PFSK-1 (cell line): ENCODE measurements at regions not wholly inside any gene's neighbourhood (a gene's known extent, or its start where the extent isn't known, plus 50 kb on each side); places are given as distances from the start of the nearest gene placed in this dataset.

Source experiments
- FOXP2 ChIP-seq: optimal IDR thresholded peaks from 2 replicates; pipeline ENCODE3; 2011; ENCODE audit warnings: borderline replicate concordance, control low read depth, inconsistent platforms; ENCODE audit not compliant: insufficient read depth; ENCODE audit errors: extremely low read length, extremely low read depth
- POLR2AphosphoS5 ChIP-seq: IDR thresholded peaks from 2 replicates; pipeline ENCODE4 v1.6.1; 2012; ENCODE audit warnings: low read depth, mild to moderate bottlenecking, control low read depth, low read length, moderate library complexity
- SIN3A ChIP-seq: IDR thresholded peaks from 2 replicates; pipeline ENCODE4 v1.6.1; 2012; ENCODE audit warnings: mild to moderate bottlenecking, low read length, moderate library complexity, borderline replicate concordance; ENCODE audit not compliant: insufficient read depth
- TAF1 ChIP-seq: IDR thresholded peaks from 2 replicates; pipeline ENCODE4 v1.6.1; 2012; ENCODE audit warnings: low read length, control low read depth, borderline replicate concordance; ENCODE audit not compliant: insufficient read depth
- TF ChIP-seq, protein P1 (sequence below), 2 experiments: IDR thresholded peaks; 2 replicates each; pipeline versions ENCODE4 v1.6.1 to v1.8.0; 2011 to 2012; ENCODE audit warnings: low read depth in 2 of 2, low read length in 2 of 2, control low read depth in 1 of 2, inconsistent platforms in 1 of 2, mild to moderate bottlenecking in 1 of 2, moderate library complexity in 1 of 2; ENCODE audit not compliant: insufficient read depth in 1 of 2

DNA sequence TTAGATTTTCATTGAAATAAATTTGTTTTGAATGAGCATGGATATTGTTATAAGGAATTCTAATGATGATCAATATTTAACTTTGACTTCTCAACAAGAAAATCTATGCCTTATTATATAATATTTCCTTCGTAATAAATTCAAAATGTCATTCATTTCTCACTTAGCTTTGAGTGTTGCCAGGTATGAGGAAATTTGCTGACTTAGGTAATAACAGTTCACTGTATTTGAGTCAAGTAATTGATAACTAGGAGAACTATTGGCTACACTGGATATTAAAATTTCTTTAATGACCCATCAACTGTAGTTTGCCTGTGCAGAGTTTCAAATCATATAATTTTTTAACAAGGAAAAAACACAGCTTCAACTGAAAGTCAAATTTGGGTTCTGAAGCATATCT lies 746.6 kb downstream of the SLITRK5 start:
- TF ChIP-seq POLR2AphosphoS5: no peak
- TF ChIP-seq, protein P1, sequence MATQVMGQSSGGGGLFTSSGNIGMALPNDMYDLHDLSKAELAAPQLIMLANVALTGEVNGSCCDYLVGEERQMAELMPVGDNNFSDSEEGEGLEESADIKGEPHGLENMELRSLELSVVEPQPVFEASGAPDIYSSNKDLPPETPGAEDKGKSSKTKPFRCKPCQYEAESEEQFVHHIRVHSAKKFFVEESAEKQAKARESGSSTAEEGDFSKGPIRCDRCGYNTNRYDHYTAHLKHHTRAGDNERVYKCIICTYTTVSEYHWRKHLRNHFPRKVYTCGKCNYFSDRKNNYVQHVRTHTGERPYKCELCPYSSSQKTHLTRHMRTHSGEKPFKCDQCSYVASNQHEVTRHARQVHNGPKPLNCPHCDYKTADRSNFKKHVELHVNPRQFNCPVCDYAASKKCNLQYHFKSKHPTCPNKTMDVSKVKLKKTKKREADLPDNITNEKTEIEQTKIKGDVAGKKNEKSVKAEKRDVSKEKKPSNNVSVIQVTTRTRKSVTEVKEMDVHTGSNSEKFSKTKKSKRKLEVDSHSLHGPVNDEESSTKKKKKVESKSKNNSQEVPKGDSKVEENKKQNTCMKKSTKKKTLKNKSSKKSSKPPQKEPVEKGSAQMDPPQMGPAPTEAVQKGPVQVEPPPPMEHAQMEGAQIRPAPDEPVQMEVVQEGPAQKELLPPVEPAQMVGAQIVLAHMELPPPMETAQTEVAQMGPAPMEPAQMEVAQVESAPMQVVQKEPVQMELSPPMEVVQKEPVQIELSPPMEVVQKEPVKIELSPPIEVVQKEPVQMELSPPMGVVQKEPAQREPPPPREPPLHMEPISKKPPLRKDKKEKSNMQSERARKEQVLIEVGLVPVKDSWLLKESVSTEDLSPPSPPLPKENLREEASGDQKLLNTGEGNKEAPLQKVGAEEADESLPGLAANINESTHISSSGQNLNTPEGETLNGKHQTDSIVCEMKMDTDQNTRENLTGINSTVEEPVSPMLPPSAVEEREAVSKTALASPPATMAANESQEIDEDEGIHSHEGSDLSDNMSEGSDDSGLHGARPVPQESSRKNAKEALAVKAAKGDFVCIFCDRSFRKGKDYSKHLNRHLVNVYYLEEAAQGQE (IDR thresholded peaks at IDR 0.05; ENCODE audit: insufficient read depth in 1 of 2, low read depth in 2 of 2, low read length in 2 of 2): no peak
- no peak for TF ChIP-seq FOXP2
- no peak for TF ChIP-seq SIN3A
- TF ChIP-seq TAF1: no peak
